OCI-LY3 (cell line): ENCODE measurements at regions not wholly inside any gene's neighbourhood (a gene's known extent, or its start where the extent isn't known, plus 50 kb on each side); places are given as distances from the start of the nearest gene placed in this dataset.

Source experiments
- EZH2phosphoT487 ChIP-seq: fragments of 200-600 bp; shearing (Covaris generic); IDR thresholded peaks from 2 replicates; pipeline ENCODE4 v1.6.1; 2018; ENCODE audit warnings: antibody characterized with exemption, mixed run types, low read depth
- TF ChIP-seq, protein P1 (sequence below): fragments of 200-600, 300-600 bp; sonication (generic); IDR thresholded peaks from 2 replicates; pipeline ENCODE4 v1.5.1; 2014; ENCODE audit warnings: antibody characterized with exemption, low read length, low read depth

GRCh38 chr4:66820681-66821080 is 724.6 kb downstream of the CENPC start:
- TF ChIP-seq, protein P1, sequence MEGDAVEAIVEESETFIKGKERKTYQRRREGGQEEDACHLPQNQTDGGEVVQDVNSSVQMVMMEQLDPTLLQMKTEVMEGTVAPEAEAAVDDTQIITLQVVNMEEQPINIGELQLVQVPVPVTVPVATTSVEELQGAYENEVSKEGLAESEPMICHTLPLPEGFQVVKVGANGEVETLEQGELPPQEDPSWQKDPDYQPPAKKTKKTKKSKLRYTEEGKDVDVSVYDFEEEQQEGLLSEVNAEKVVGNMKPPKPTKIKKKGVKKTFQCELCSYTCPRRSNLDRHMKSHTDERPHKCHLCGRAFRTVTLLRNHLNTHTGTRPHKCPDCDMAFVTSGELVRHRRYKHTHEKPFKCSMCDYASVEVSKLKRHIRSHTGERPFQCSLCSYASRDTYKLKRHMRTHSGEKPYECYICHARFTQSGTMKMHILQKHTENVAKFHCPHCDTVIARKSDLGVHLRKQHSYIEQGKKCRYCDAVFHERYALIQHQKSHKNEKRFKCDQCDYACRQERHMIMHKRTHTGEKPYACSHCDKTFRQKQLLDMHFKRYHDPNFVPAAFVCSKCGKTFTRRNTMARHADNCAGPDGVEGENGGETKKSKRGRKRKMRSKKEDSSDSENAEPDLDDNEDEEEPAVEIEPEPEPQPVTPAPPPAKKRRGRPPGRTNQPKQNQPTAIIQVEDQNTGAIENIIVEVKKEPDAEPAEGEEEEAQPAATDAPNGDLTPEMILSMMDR, result no peak
- TF ChIP-seq EZH2phosphoT487, result no peak
